ENCODE measurements at regions not wholly inside any gene's neighbourhood (a gene's known extent, or its start where the extent isn't known, plus 50 kb on each side); places are given as distances from the start of the nearest gene placed in this dataset.

GRCh38 chr15:37221671-37222145 lies 121.4 kb upstream of the MEIS2 start:
- DNase-seq (ENCODE audit: low read depth), result no peak
- no peak overlapping the region for H3K4me3 ChIP-seq (ENCODE audit: low read depth, low read length)
- no peak for TF ChIP-seq CTCF (conservative IDR thresholded peaks at IDR 0.05; ENCODE audit: low read depth, low read length)

- H3K4me3 ChIP-seq (ENCODE audit: low read depth, low read length), result no peak overlapping the region
- TF ChIP-seq CTCF (conservative IDR thresholded peaks at IDR 0.05; ENCODE audit: low read depth, low read length), result no peak
- DNase-seq (ENCODE audit: low read depth), result no peak
These were observed 122.7 kb upstream of the MEIS2 start for GRCh38 chr15:37223089-37223488.

- TF ChIP-seq CTCF (conservative IDR thresholded peaks at IDR 0.05; ENCODE audit: low read depth, low read length), result no peak
- no peak overlapping the region for H3K4me3 ChIP-seq (ENCODE audit: low read depth, low read length)
- DNase-seq (ENCODE audit: low read depth), result no peak
These were observed 129.7 kb upstream of the MEIS2 start for GRCh38 chr15:37229855-37230619.

- no peak for TF ChIP-seq CTCF (conservative IDR thresholded peaks at IDR 0.05; ENCODE audit: low read depth, low read length)
- no peak overlapping the region for H3K4me3 ChIP-seq (ENCODE audit: low read depth, low read length)
- no peak for DNase-seq (ENCODE audit: low read depth)
These were observed 145.0 kb upstream of the MEIS2 start for GRCh38 chr15:37245358-37245757.

GRCh38 chr15:37246065-37246464 lies 145.7 kb upstream of the MEIS2 start:
- H3K4me3 ChIP-seq (ENCODE audit: low read depth, low read length), result no peak overlapping the region
- no peak for DNase-seq (ENCODE audit: low read depth)
- no peak for TF ChIP-seq CTCF (conservative IDR thresholded peaks at IDR 0.05; ENCODE audit: low read depth, low read length)

GRCh38 chr15:37246856-37247255 lies 146.5 kb upstream of the MEIS2 start:
- TF ChIP-seq CTCF (conservative IDR thresholded peaks at IDR 0.05; ENCODE audit: low read depth, low read length), result no peak

GRCh38 chr15:37249249-37249648 lies 148.9 kb upstream of the MEIS2 start:
- DNase-seq (ENCODE audit: low read depth), result no peak
- TF ChIP-seq CTCF (conservative IDR thresholded peaks at IDR 0.05; ENCODE audit: low read depth, low read length), result no peak
- H3K4me3 ChIP-seq (ENCODE audit: low read depth, low read length), result no peak overlapping the region

More at GRCh38 chr15:37246856-37247255, 146.5 kb upstream of the MEIS2 start:
- no peak overlapping the region for H3K4me3 ChIP-seq (ENCODE audit: low read depth, low read length)
- no peak for DNase-seq (ENCODE audit: low read depth)

Data from choroid plexus epithelial cell (primary cell).